GM12873 (cell line): ENCODE measurements at regions not wholly inside any gene's neighbourhood (a gene's known extent, or its start where the extent isn't known, plus 50 kb on each side); places are given as distances from the start of the nearest gene placed in this dataset.

Experiments
- TF ChIP-seq, protein P1 (sequence below): IDR thresholded peaks from 2 replicates; pipeline ENCODE4 v1.5.1; 2012; ENCODE audit warnings: low read depth, mild to moderate bottlenecking, moderate library complexity, low read length, control low read depth; ENCODE audit not compliant: insufficient read depth; ENCODE audit errors: missing control alignments

DNA sequence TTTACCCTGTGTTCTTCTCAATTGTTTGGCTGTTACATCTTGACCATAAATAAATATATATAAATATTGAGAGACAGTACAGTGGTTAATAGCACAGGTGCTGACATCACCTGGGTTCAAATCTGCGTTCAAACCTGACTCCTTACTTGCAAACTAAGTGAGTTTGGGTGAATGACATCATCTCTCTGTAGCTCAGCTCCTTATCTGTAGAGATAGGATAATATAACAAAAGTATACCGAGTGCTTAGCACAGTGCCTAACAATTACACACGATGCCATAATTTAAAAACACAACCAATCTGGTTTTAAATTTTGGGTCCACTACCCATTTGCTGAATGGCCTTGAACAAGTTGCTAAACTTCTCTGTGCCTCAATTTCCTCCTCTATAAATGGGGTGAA is 86.6 kb downstream of the RRAGC start:
- TF ChIP-seq, protein P1, sequence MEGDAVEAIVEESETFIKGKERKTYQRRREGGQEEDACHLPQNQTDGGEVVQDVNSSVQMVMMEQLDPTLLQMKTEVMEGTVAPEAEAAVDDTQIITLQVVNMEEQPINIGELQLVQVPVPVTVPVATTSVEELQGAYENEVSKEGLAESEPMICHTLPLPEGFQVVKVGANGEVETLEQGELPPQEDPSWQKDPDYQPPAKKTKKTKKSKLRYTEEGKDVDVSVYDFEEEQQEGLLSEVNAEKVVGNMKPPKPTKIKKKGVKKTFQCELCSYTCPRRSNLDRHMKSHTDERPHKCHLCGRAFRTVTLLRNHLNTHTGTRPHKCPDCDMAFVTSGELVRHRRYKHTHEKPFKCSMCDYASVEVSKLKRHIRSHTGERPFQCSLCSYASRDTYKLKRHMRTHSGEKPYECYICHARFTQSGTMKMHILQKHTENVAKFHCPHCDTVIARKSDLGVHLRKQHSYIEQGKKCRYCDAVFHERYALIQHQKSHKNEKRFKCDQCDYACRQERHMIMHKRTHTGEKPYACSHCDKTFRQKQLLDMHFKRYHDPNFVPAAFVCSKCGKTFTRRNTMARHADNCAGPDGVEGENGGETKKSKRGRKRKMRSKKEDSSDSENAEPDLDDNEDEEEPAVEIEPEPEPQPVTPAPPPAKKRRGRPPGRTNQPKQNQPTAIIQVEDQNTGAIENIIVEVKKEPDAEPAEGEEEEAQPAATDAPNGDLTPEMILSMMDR: no peak

DNA sequence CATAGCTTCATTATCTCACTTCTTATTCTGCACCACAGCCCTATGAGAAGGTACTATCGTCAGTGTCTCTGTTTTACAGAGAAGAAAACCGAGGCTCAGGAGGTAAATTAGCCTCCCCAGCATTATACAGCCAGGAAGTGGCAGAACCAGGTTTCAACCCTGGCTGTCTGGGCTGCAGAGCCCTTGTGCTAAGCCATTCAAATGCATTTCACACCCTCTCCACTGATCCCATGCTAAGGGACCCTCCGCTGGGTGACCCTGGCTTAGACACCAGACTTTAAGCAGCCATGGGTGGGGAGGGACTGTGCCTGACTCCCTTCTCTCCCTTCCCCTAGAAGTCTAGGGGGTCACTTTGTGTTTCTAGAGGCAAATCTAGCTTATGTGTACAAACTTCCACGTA is 87.5 kb downstream of the RRAGC start:
- TF ChIP-seq, protein P1: no peak

DNA sequence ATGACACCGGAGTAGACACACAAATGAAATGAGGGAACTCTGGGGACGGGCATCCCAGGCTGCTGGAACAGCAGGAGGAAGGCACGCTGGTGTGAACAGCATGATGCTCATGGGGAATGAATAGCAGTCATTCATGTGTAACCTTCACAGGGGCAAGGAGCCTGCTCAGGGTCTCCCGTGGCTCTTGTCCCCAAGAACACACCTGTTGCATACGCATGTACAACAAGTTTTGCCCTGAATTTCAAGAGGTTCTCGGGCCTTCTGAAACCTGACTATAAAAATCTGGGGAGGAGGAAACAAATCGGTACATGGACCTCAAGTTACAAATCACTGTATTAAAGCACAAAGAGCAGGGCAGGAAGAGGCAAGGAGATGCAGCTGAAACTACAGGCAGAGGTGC is 93.4 kb downstream of the RRAGC start:
- TF ChIP-seq, protein P1: no peak

DNA sequence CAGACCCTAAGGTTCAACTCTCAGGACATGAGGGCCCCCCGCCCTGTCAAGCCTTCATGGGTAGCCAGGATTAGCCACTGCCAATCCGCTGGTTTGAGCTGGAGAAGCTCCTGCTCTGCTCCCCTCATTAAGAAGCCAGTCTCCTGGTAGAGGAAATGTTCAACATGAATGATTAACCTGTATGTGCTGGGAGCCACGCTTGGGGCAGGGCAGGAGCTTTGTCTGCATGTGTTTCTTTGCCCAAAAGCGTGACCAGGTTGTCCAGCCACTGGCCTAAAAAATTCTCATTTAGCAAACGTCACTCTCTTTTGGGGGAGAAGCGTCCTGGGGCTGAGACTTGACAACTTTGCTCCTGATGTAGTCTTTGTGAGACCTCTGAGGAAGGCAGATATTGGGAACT is 96.5 kb downstream of the RRAGC start:
- TF ChIP-seq, protein P1: no peak

DNA sequence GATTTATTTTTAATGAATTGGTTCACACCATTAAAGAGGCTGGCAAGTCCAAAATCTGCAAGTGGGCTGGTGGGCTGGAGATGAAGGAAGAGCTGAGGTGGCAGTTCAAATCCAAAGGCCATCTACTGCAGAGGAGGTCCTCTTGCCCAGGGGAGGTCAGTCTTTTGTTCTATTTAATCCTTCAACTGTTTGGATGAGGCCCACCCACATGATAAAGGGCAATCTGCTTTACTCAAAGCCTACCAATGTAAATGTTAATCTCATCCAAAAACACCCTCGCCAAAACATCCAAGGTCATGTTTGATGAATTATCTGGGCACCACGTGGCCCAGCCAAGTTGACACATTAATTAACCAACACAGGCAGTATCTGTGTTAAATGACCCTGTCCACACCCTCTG is 99.0 kb downstream of the RRAGC start:
- TF ChIP-seq, protein P1: no peak

DNA sequence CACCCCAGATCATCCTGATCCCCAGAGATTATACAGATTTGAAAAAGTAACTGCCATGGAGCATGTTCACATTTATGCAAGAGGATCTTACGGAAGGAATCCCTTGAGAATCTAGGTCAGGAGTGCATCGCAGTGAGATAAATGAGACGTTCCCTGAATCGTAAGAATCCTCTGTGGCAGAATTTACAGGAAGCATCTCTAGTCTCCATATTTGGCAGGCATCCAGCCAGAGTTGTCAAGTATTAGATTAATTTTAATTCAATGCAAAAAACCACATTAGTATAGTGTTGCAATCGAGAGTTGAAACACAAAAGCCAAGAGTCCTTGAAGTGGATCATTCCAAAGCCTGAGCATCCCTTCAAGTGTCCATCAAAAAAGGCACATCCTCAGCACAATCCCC is 100.8 kb downstream of the RRAGC start:
- TF ChIP-seq, protein P1: no peak

DNA sequence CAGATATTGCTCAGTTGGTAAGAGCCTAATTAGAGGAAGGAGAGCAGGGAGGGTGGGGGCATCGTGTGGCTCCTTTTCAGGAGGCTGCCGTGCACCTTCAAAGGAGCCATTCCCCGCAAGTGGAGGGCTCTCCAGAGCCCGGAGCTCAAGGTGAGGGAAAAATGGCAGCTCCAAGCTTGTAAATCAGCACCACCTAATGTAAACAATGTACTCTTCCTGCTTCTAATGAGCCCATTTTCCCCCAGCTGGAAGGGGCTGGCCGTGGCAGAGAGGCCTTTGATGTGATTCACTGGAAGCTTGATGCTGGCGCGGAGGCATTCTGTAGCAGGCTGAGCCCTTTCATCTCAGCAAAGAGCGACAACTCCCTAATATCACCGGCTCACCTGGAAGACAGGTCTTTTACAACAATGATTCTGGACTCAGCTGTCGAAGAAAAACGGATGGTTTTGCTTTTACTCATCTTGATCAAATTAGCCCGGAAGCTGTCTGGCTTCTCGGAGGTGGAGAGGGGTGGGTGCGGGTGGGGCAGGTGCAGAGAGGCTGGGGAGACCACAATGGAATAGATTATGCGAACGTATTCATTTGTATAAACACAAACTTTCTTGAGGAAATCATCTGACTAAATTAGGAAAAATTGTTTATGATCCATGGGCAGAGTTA is 112.5 kb downstream of the RRAGC start:
- TF ChIP-seq, protein P1: no peak
